ENCODE measurements at regions not wholly inside any gene's neighbourhood (a gene's known extent, or its start where the extent isn't known, plus 50 kb on each side); places are given as distances from the start of the nearest gene placed in this dataset.
"Not testable (repeated sequence)": the region's sequence is repeated elsewhere in the genome, so short reads cannot be mapped to it uniquely, and the experiment has no call there.

DNA sequence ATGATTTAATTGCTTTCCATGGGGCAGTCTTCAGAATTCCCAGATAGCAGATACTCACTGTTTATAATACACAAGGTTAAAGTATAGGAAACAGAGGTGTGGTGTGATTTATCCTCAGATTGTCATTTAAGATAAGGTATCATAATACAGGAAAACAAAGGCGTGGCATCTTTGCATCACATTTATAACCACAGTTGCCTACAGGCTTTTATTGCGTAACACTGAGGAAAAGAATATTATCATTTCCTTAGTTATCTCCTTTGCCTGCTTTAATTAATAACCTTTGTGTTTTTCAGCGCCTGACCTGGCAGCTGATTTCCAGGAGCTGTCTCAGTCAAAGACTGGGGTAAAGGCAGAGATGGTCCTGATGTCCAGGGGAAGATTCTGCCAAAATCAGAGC, 68.8 kb downstream of the SSX7 start:
- Histone ChIP-seq H4K20me1 (peaks cover 0 to 4% (median 0%) of the 10 kb centered on the region in 11 experiments; a peak in 3 of 22 replicates), H3K27ac (no peak overlapping the region), H3K27me3 (peaks cover 95 to 100% (median 99%) of the 10 kb centered on the region in 11 experiments), H3K4me1 (peaks cover 0 to 8% (median 0%) of the 10 kb centered on the region in 10 experiments; a peak in 2 of 20 replicates), H3K36me3 (no peaks in the 10 kb centered on the region), H3K9ac (no peak overlapping the region), H3K9me3 (replicated peaks in 1 of 11) (peaks cover 0 to 10% (median 0%) of the 10 kb centered on the region in 11 experiments; a peak in 1 of 22 replicates), H3K4me2 (0 out of 22 replicates have a peak overlapping the region, but pooled peaks of 2 of the 11 experiments have one; percentile 21 to 27), H3K4me3 (no peak overlapping the region)
- peak in 8 of 11 experiments; percentile 16 to 82 (median 66); a peak in 13 of 22 replicates for TF ChIP-seq Cebpa-rat (IDR thresholded peaks at IDR 0.05)

DNA sequence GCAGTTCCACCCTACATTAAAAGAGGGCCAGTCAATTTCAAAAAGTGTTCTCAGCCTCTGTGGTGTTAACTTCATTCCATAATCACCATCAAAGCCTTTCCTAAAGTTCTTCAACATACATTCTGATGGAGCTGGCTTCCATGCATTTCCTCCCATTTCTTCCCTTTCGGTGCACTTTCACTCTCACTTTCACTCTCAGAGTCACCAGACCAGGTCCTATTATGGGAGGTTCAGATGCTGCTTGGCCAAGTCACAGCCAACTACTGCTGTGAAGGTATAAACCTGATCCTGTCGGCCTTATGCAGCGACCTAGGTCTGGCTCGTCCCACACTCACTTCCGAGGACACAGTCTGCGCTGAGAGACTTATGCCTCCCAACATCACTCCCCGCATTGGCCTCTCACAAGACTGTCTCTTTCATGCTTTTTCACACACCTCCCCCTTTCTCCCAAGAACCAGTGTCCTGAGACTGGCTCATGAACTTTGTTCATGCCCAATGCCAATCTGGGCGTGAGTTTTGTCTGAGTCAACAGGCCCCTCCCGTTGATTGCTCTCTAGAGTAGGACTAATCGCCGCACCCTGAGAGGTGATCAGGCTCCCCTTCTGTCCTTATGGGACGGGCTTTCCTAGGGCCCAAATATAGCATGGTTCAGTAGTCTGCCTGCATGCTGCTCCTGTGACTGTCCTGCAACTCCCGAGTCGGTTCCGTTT, 60.8 kb upstream of the XAGE1B start:
- TF ChIP-seq Cebpa-rat (IDR thresholded peaks at IDR 0.05) = no peak
- peaks cover 0 to 10% (median 0%) of the 10 kb centered on the region in 10 experiments; a peak in 3 of 20 replicates for H3K4me1 ChIP-seq
- peaks cover 73 to 95% (median 92%) of the 10 kb centered on the region in 11 experiments for H3K27me3 ChIP-seq
- H3K36me3 ChIP-seq = no peaks in the 10 kb centered on the region
- no peak overlapping the region for H3K9ac ChIP-seq
- H3K9me3 ChIP-seq (replicated peaks in 1 of 11) = 0 out of 22 replicates have a peak, but pooled peaks cover 0 to 4% (median 0%) of the 10 kb centered on the region in 11 experiments
- H3K4me2 ChIP-seq = no peak overlapping the region
- no peaks in the 10 kb centered on the region; a peak in 2 of 22 replicates for H4K20me1 ChIP-seq
- no peak overlapping the region for H3K4me3 ChIP-seq
- H3K27ac ChIP-seq = no peak overlapping the region

DNA sequence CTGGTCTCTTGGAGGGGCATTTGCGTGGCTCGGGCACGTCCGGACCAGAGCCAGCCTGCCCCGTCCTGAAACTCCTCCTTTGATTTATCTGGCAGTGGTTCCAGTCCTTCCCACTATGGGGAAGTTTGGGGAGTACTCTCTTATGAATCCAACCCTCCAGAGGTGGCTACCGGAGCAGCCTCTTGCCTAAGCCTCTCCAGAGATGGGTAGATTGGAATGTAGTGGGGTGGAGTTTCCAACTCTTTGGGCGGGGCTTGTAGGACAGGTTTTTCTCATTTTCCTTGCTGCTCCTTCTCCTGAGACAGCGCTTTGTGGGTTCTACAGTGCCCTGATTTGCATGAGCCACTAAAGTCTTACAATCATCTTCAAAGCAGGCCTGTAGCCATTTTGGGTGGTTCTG, 60.1 kb upstream of the XAGE1B start:
- H3K4me2 ChIP-seq = no peak overlapping the region
- no peak overlapping the region for H3K9ac ChIP-seq
- no peaks in the 10 kb centered on the region for H3K9me3 ChIP-seq (replicated peaks in 1 of 11)
- H3K27ac ChIP-seq = no peak overlapping the region
- H3K4me3 ChIP-seq = no peak overlapping the region
- peaks cover 0 to 10% (median 0%) of the 10 kb centered on the region in 10 experiments; a peak in 3 of 20 replicates for H3K4me1 ChIP-seq
- no peaks in the 10 kb centered on the region for H3K36me3 ChIP-seq
- no peaks in the 10 kb centered on the region; a peak in 1 of 22 replicates for H4K20me1 ChIP-seq
- no peak for TF ChIP-seq Cebpa-rat (IDR thresholded peaks at IDR 0.05)
- H3K27me3 ChIP-seq = peaks cover 71 to 95% (median 92%) of the 10 kb centered on the region in 11 experiments

DNA sequence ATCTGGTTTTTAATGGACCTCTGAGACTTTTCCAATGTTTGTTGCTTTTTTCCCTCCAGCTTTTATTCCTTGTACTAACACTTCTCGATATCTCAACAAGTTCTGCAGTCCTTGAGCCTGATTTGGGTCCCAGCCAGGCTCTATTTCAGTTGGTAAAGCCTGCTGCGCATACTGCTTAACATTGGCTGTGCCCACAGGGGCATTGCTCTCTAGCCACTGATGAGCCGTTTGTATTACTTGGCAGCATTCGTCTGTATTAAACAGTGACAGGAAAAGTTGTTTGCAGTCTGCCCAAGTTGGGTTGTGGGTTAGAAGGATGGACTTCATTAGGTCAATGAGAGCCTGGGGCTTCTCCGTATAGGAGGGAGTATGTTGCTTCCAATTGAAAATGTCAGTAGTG, 59.6 kb upstream of the XAGE1B start:
- H3K4me3 ChIP-seq = no peak overlapping the region
- H3K9me3 ChIP-seq (replicated peaks in 1 of 11) = no peaks in the 10 kb centered on the region
- no peak overlapping the region for H3K4me2 ChIP-seq
- no peak for TF ChIP-seq Cebpa-rat (IDR thresholded peaks at IDR 0.05)
- H3K9ac ChIP-seq = no peak overlapping the region
- peaks cover 67 to 93% (median 89%) of the 10 kb centered on the region in 11 experiments for H3K27me3 ChIP-seq
- no peak overlapping the region for H3K27ac ChIP-seq
- H4K20me1 ChIP-seq = no peaks in the 10 kb centered on the region; a peak in 1 of 22 replicates
- no peaks in the 10 kb centered on the region for H3K36me3 ChIP-seq
- peaks cover 0 to 10% (median 0%) of the 10 kb centered on the region in 10 experiments; a peak in 3 of 20 replicates for H3K4me1 ChIP-seq

DNA sequence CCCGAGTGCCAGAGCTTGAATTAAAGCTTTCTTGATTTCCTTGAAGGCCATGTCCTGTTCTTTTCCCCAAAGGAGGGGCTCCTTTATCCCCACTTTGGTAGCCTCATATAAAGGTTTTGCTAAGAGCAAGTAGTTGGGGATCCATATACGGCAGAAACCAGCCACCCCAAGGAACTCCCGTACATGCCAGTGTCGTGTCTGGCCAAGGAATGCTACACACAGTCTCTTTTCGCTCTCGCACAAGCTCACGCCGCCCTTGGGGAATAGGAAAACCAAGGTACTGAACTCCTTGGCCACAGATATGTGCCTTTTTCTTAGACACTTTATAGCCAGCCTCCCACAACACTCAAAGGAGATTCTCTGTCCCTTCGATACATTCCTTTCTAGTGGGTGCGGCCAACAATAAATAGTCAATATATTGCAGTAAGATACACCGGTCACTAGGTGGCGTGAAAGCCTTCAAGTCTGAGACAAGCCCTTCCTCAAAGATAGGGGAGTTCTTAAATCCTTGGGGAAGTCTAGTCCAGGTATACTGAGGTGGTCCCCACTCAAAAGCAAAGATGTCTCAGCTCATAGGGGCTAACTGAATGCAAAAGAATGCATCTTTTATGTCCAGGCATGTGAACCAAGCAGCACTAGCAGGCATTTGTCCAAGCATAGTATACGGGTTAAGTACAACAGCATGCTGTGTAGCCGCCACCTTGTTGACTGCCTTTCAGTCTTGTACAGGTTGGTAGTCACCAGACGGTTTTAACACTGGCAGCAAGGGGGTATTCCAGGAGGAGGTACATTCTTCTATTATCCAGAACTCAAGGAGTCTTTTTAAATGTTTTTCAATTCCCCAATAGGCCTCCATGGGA, 57.8 kb upstream of the XAGE1B start:
- Histone ChIP-seq H3K4me2 (no peak overlapping the region), H3K27me3 (peaks cover 71 to 98% (median 92%) of the 10 kb centered on the region in 11 experiments), H3K4me3 (no peak overlapping the region), H3K4me1 (peaks cover 0 to 10% (median 0%) of the 10 kb centered on the region in 10 experiments; a peak in 3 of 20 replicates), H3K9ac (no peak overlapping the region), H3K9me3 (replicated peaks in 1 of 11) (no peaks in the 10 kb centered on the region), H4K20me1 (no peaks in the 10 kb centered on the region; a peak in 1 of 22 replicates), H3K27ac (no peak overlapping the region), H3K36me3 (no peaks in the 10 kb centered on the region)
- TF ChIP-seq Cebpa-rat (IDR thresholded peaks at IDR 0.05) = no peak

DNA sequence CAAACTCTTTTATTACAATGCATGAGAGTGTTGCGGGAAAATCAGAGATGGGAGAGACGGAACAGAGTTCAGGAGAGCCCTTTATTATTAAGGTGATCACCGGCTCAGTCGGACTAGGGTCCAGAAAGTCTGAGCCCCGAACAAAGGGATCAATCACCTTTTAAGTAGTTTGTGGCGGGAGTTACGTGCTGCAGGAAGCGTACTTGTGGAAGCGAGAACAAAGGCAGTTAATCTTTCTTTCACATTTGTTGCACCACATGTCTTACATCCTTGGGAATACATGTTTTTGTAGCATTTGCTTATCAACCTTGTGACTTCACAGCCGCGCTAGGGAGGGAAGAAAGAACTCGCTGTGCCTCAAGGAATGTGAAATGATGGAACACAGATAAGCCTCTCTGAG, 51.3 kb upstream of the XAGE1B start:
- not testable (repeated sequence) for H3K9me3 ChIP-seq (replicated peaks in 1 of 11); H3K4me2 ChIP-seq; H3K9ac ChIP-seq; H3K4me3 ChIP-seq; H3K27ac ChIP-seq; H3K36me3 ChIP-seq; H3K4me1 ChIP-seq; H4K20me1 ChIP-seq
- peaks cover 89 to 99% (median 96%) of the 10 kb centered on the region in 11 experiments for H3K27me3 ChIP-seq
